ENCODE measurements at regions not wholly inside any gene's neighbourhood (a gene's known extent, or its start where the extent isn't known, plus 50 kb on each side); places are given as distances from the start of the nearest gene placed in this dataset.

GRCh38 chr13:70391678-70392077 is 283.4 kb upstream of the KLHL1 start:
- no peaks in the 10 kb centered on the region for H3K27me3 ChIP-seq (ENCODE audit: control insufficient read depth, insufficient read depth, low read length)
- no peak overlapping the region for H3K9ac ChIP-seq (ENCODE audit: low read length)
- H3K4me3 ChIP-seq (ENCODE audit: low read length) = no peak overlapping the region
- H3K27ac ChIP-seq (ENCODE audit: low read depth, low read length) = no peak overlapping the region
- no peaks in the 10 kb centered on the region for H3K36me3 ChIP-seq (ENCODE audit: control insufficient read depth, insufficient read depth, low read length)
- no peaks in the 10 kb centered on the region for H3K4me1 ChIP-seq (ENCODE audit: control insufficient read depth, insufficient read depth, low read length)

- H3K4me1 ChIP-seq (ENCODE audit: control insufficient read depth, insufficient read depth, low read length) = no peaks in the 10 kb centered on the region
- H3K9ac ChIP-seq (ENCODE audit: low read length) = no peak overlapping the region
- no peak overlapping the region for H3K4me3 ChIP-seq (ENCODE audit: low read length)
- H3K27me3 ChIP-seq (ENCODE audit: control insufficient read depth, insufficient read depth, low read length) = no peaks in the 10 kb centered on the region
- no peaks in the 10 kb centered on the region for H3K36me3 ChIP-seq (ENCODE audit: control insufficient read depth, insufficient read depth, low read length)
- no peak overlapping the region for H3K27ac ChIP-seq (ENCODE audit: low read depth, low read length)
Measured at GRCh38 chr13:70390968-70391367, 282.7 kb upstream of the KLHL1 start.

GRCh38 chr13:70390064-70390463 is 281.8 kb upstream of the KLHL1 start:
- Histone ChIP-seq H3K36me3 (ENCODE audit: control insufficient read depth, insufficient read depth, low read length) (no peaks in the 10 kb centered on the region), H3K27ac (ENCODE audit: low read depth, low read length) (no peak overlapping the region), H3K9ac (ENCODE audit: low read length) (no peak overlapping the region), H3K27me3 (ENCODE audit: control insufficient read depth, insufficient read depth, low read length) (no peaks in the 10 kb centered on the region), H3K4me1 (ENCODE audit: control insufficient read depth, insufficient read depth, low read length) (no peaks in the 10 kb centered on the region), H3K4me3 (ENCODE audit: low read length) (no peak overlapping the region)

- H3K4me3 ChIP-seq (ENCODE audit: low read length) = no peak overlapping the region
- H3K27ac ChIP-seq (ENCODE audit: low read depth, low read length) = no peak overlapping the region
- H3K4me1 ChIP-seq (ENCODE audit: control insufficient read depth, insufficient read depth, low read length) = no peaks in the 10 kb centered on the region
- H3K27me3 ChIP-seq (ENCODE audit: control insufficient read depth, insufficient read depth, low read length) = no peaks in the 10 kb centered on the region
- H3K36me3 ChIP-seq (ENCODE audit: control insufficient read depth, insufficient read depth, low read length) = no peaks in the 10 kb centered on the region
- H3K9ac ChIP-seq (ENCODE audit: low read length) = no peak overlapping the region
Measured at GRCh38 chr13:70388935-70389334, 280.7 kb upstream of the KLHL1 start.

- H3K36me3 ChIP-seq (ENCODE audit: control insufficient read depth, insufficient read depth, low read length) = no peaks in the 10 kb centered on the region
- no peaks in the 10 kb centered on the region for H3K27me3 ChIP-seq (ENCODE audit: control insufficient read depth, insufficient read depth, low read length)
- H3K4me3 ChIP-seq (ENCODE audit: low read length) = no peak overlapping the region
- H3K9ac ChIP-seq (ENCODE audit: low read length) = no peak overlapping the region
- H3K27ac ChIP-seq (ENCODE audit: low read depth, low read length) = no peak overlapping the region
- H3K4me1 ChIP-seq (ENCODE audit: control insufficient read depth, insufficient read depth, low read length) = no peaks in the 10 kb centered on the region
Measured at GRCh38 chr13:70386919-70387318, 278.7 kb upstream of the KLHL1 start.

- Histone ChIP-seq H3K4me3 (ENCODE audit: low read length) (no peak overlapping the region), H3K36me3 (ENCODE audit: control insufficient read depth, insufficient read depth, low read length) (no peaks in the 10 kb centered on the region), H3K27me3 (ENCODE audit: control insufficient read depth, insufficient read depth, low read length) (no peaks in the 10 kb centered on the region), H3K27ac (ENCODE audit: low read depth, low read length) (no peak overlapping the region), H3K4me1 (ENCODE audit: control insufficient read depth, insufficient read depth, low read length) (no peaks in the 10 kb centered on the region), H3K9ac (ENCODE audit: low read length) (no peak overlapping the region)
Measured at GRCh38 chr13:70385852-70386251, 277.6 kb upstream of the KLHL1 start.

GRCh38 chr13:70384156-70384555 is 275.9 kb upstream of the KLHL1 start:
- H3K36me3 ChIP-seq (ENCODE audit: control insufficient read depth, insufficient read depth, low read length) = no peaks in the 10 kb centered on the region
- H3K9ac ChIP-seq (ENCODE audit: low read length) = no peak overlapping the region
- H3K4me1 ChIP-seq (ENCODE audit: control insufficient read depth, insufficient read depth, low read length) = no peaks in the 10 kb centered on the region
- H3K27ac ChIP-seq (ENCODE audit: low read depth, low read length) = no peak overlapping the region
- H3K27me3 ChIP-seq (ENCODE audit: control insufficient read depth, insufficient read depth, low read length) = no peaks in the 10 kb centered on the region
- no peak overlapping the region for H3K4me3 ChIP-seq (ENCODE audit: low read length)

- Histone ChIP-seq H3K27me3 (ENCODE audit: control insufficient read depth, insufficient read depth, low read length) (no peaks in the 10 kb centered on the region), H3K4me1 (ENCODE audit: control insufficient read depth, insufficient read depth, low read length) (no peaks in the 10 kb centered on the region), H3K4me3 (ENCODE audit: low read length) (no peak overlapping the region), H3K27ac (ENCODE audit: low read depth, low read length) (no peak overlapping the region), H3K36me3 (ENCODE audit: control insufficient read depth, insufficient read depth, low read length) (no peaks in the 10 kb centered on the region), H3K9ac (ENCODE audit: low read length) (no peak overlapping the region)
Measured at GRCh38 chr13:70380809-70381208, 272.6 kb upstream of the KLHL1 start.

- no peak overlapping the region for H3K27ac ChIP-seq (ENCODE audit: low read depth, low read length)
- H3K27me3 ChIP-seq (ENCODE audit: control insufficient read depth, insufficient read depth, low read length) = no peaks in the 10 kb centered on the region
- no peaks in the 10 kb centered on the region for H3K4me1 ChIP-seq (ENCODE audit: control insufficient read depth, insufficient read depth, low read length)
- no peak overlapping the region for H3K4me3 ChIP-seq (ENCODE audit: low read length)
- no peak overlapping the region for H3K9ac ChIP-seq (ENCODE audit: low read length)
- H3K36me3 ChIP-seq (ENCODE audit: control insufficient read depth, insufficient read depth, low read length) = no peaks in the 10 kb centered on the region
Measured at GRCh38 chr13:70375718-70376117, 267.5 kb upstream of the KLHL1 start.

- H3K4me3 ChIP-seq (ENCODE audit: low read length) = no peak overlapping the region
- H3K9ac ChIP-seq (ENCODE audit: low read length) = no peak overlapping the region
- H3K27ac ChIP-seq (ENCODE audit: low read depth, low read length) = no peak overlapping the region
- no peaks in the 10 kb centered on the region for H3K36me3 ChIP-seq (ENCODE audit: control insufficient read depth, insufficient read depth, low read length)
- H3K4me1 ChIP-seq (ENCODE audit: control insufficient read depth, insufficient read depth, low read length) = no peaks in the 10 kb centered on the region
- H3K27me3 ChIP-seq (ENCODE audit: control insufficient read depth, insufficient read depth, low read length) = no peaks in the 10 kb centered on the region
Measured at GRCh38 chr13:70370924-70371323, 262.7 kb upstream of the KLHL1 start.

GRCh38 chr13:70366720-70367119 is 258.5 kb upstream of the KLHL1 start:
- H3K9ac ChIP-seq (ENCODE audit: low read length) = no peak overlapping the region
- no peaks in the 10 kb centered on the region for H3K36me3 ChIP-seq (ENCODE audit: control insufficient read depth, insufficient read depth, low read length)
- no peak overlapping the region for H3K4me3 ChIP-seq (ENCODE audit: low read length)
- no peaks in the 10 kb centered on the region for H3K4me1 ChIP-seq (ENCODE audit: control insufficient read depth, insufficient read depth, low read length)
- H3K27ac ChIP-seq (ENCODE audit: low read depth, low read length) = no peak overlapping the region
- no peaks in the 10 kb centered on the region for H3K27me3 ChIP-seq (ENCODE audit: control insufficient read depth, insufficient read depth, low read length)

- H3K27ac ChIP-seq (ENCODE audit: low read depth, low read length) = no peak overlapping the region
- no peak overlapping the region for H3K9ac ChIP-seq (ENCODE audit: low read length)
Measured at GRCh38 chr13:70363991-70364390, 255.7 kb upstream of the KLHL1 start.

GRCh38 chr13:70362820-70363570 is 254.7 kb upstream of the KLHL1 start:
- no peaks in the 10 kb centered on the region for H3K27me3 ChIP-seq (ENCODE audit: control insufficient read depth, insufficient read depth, low read length)
- no peak overlapping the region for H3K4me3 ChIP-seq (ENCODE audit: low read length)
- no peak overlapping the region for H3K9ac ChIP-seq (ENCODE audit: low read length)
- no peaks in the 10 kb centered on the region for H3K36me3 ChIP-seq (ENCODE audit: control insufficient read depth, insufficient read depth, low read length)
- H3K4me1 ChIP-seq (ENCODE audit: control insufficient read depth, insufficient read depth, low read length) = no peaks in the 10 kb centered on the region
- no peak overlapping the region for H3K27ac ChIP-seq (ENCODE audit: low read depth, low read length)

More at GRCh38 chr13:70363991-70364390, 255.7 kb upstream of the KLHL1 start:
- no peak overlapping the region for H3K4me3 ChIP-seq (ENCODE audit: low read length)
- no peaks in the 10 kb centered on the region for H3K27me3 ChIP-seq (ENCODE audit: control insufficient read depth, insufficient read depth, low read length)
- H3K4me1 ChIP-seq (ENCODE audit: control insufficient read depth, insufficient read depth, low read length) = no peaks in the 10 kb centered on the region
- H3K36me3 ChIP-seq (ENCODE audit: control insufficient read depth, insufficient read depth, low read length) = no peaks in the 10 kb centered on the region
